ENCODE measurements at regions not wholly inside any gene's neighbourhood (a gene's known extent, or its start where the extent isn't known, plus 50 kb on each side); places are given as distances from the start of the nearest gene placed in this dataset.
"Not testable (repeated sequence)": the region's sequence is repeated elsewhere in the genome, so short reads cannot be mapped to it uniquely, and the experiment has no call there.

DNA sequence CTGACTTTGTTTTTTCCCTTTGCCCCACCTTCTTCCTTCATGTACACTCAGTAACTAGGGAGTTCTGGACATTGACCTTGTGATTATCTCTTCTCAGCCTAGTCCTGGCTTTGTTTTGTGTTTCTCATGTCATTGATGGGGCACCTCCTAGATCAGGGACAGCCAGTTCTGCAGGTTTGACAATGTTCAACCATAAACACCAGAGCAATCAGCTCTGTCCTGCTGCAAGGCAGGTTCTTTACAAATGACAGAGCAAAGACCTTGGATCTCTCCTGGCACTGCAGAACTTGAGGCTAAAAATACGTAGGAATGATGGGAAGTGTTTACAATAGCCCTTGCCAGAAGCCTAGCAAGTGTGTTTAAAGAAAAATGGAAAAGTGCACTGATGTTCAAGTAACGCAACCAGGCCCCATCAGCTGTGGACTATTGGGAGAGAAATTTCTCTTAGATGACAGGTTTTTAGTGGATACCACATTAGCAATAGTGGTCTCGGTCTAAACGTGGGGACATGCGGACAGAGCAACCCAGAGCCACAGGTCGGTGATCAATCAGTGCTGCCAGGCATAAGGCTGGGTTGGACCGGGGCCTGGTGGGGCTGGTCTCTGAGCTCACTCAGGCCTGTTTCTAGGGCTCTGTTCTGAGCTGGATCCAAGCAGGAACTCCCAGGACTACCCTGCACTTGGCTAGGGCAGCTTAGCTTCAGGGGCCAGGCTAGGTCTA lies 76.8 kb downstream of the SOWAHC start:
- no peak overlapping the region for H3K4me3 ChIP-seq (ENCODE audit: low read depth, low read length)
- H3K4me1 ChIP-seq, result no peaks in the 10 kb centered on the region
- H3K27me3 ChIP-seq, result no peaks in the 10 kb centered on the region
- no peaks in the 10 kb centered on the region for H3K9me3 ChIP-seq
- TF ChIP-seq, protein P1, sequence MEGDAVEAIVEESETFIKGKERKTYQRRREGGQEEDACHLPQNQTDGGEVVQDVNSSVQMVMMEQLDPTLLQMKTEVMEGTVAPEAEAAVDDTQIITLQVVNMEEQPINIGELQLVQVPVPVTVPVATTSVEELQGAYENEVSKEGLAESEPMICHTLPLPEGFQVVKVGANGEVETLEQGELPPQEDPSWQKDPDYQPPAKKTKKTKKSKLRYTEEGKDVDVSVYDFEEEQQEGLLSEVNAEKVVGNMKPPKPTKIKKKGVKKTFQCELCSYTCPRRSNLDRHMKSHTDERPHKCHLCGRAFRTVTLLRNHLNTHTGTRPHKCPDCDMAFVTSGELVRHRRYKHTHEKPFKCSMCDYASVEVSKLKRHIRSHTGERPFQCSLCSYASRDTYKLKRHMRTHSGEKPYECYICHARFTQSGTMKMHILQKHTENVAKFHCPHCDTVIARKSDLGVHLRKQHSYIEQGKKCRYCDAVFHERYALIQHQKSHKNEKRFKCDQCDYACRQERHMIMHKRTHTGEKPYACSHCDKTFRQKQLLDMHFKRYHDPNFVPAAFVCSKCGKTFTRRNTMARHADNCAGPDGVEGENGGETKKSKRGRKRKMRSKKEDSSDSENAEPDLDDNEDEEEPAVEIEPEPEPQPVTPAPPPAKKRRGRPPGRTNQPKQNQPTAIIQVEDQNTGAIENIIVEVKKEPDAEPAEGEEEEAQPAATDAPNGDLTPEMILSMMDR (IDR thresholded peaks at IDR 0.05; ENCODE audit: low read depth, low read length), result no peak
- no peak for DNase-seq
- no peaks in the 10 kb centered on the region for H3K36me3 ChIP-seq

DNA sequence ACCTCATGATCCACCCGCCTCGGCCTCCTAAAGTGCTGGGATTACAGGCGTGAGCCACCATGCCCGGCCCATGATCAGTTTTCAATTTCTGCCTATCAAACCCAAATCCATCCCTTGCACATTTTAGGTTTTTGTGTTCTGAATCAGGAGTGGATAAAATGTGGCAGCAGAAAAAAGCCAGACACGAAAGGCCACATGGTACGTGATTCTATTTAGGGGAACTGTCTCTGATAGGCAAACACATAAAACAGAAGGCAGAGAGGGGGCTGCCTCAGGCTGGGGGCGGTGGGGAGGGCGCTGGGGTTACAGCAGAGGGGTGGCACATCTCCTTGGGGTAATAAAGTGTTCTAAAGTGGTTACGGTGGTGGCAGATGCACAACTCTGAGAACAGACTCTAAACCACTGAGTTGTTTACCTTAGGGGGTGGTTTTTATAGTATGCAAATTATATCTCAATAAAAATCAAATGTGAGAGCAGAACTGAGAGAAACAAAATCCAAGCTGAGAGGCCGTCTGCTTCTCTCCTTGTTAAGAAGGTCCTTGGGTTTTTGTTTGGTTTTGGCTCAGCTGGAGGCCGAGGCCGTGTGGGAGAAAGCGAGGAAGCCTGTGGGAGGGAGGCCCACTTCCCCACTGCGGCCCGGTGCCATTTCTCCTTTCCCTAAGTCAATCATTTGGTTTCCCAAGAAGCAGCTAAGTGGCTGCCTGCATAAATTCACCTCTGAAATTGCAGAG lies 78.0 kb downstream of the SOWAHC start:
- Histone ChIP-seq H3K9me3 (no peaks in the 10 kb centered on the region), H3K4me1 (no peaks in the 10 kb centered on the region), H3K36me3 (no peaks in the 10 kb centered on the region), H3K27me3 (no peaks in the 10 kb centered on the region), H3K4me3 (ENCODE audit: low read depth, low read length) (no peak overlapping the region)
- DNase-seq, result no peak
- TF ChIP-seq, protein P1 (IDR thresholded peaks at IDR 0.05; ENCODE audit: low read depth, low read length), result no peak

- H3K9me3 ChIP-seq; H3K4me3 ChIP-seq (ENCODE audit: low read depth, low read length); H3K36me3 ChIP-seq; H3K27me3 ChIP-seq; H3K4me1 ChIP-seq; DNase-seq: not testable (repeated sequence)
Observed at GRCh38 chr2:109692831-109693230, 78.7 kb downstream of the SOWAHC start.

DNA sequence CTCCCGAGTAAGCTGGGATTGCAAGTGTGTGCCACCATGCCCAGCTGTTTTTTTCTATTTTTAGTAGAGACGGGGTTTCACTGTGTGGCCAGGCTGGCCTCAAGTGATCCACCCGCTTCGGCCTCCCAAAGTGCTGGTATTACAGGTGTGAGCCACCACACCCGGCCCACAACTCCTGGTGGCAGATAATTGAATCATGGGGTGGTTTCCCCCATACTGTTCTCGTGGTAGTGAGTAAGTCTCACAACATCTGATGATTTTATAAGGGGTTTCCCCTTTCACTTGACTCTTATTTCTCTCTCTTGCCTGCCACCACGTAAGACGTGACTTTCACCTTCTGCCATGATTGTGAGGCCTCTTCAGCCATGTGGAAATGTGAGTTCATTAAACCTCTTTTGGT lies 79.1 kb downstream of the SOWAHC start:
- H3K36me3 ChIP-seq; H3K9me3 ChIP-seq; H3K4me1 ChIP-seq; DNase-seq; H3K27me3 ChIP-seq; H3K4me3 ChIP-seq (ENCODE audit: low read depth, low read length): not testable (repeated sequence)

DNA sequence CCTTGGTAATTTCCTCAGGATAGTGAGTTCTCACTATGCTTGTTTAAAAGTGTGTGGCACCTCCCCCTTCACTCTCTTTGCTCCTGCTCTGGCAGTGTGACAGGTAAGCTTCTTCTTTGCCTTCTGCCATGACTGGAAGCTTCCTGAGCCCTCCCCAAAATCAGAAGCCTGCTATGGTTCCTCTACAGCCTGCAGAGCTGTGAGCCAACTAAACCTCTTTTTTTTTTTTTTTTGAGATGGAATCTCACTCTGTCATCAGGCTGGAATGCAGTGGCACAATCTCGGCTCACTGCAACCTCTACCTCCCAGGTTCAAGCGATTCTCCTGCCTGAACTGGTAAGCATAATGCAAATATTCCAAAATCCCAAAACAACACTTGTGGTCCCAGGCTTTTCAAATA lies 80.0 kb downstream of the SOWAHC start:
- DNase-seq, result no peak
- TF ChIP-seq, protein P1 (IDR thresholded peaks at IDR 0.05; ENCODE audit: low read depth, low read length), result no peak
- Histone ChIP-seq H3K36me3 (no peaks in the 10 kb centered on the region), H3K9me3 (no peaks in the 10 kb centered on the region), H3K27me3 (no peaks in the 10 kb centered on the region), H3K4me1 (no peaks in the 10 kb centered on the region), H3K4me3 (ENCODE audit: low read depth, low read length) (no peak overlapping the region)

DNA sequence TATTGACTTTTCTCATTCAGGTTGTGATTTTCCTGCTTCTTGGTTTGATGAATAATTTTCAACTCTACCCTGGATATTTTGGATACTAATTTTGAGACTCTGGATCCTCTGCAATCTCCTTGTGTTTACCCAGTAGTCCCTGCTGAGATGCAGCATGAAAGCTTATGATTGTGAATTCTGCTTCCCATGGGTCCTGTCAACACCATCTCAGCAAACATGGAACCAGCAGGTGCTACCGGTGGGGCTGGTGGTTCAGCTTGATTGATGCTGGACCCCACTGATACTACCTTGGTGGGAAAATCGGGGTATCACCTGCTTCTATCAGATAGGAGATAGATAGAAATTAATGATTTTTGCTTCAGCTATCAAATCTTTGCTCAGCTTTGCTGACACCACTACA lies 81.1 kb downstream of the SOWAHC start:
- Histone ChIP-seq H3K36me3 (no peaks in the 10 kb centered on the region), H3K27me3 (no peaks in the 10 kb centered on the region), H3K9me3 (no peaks in the 10 kb centered on the region), H3K4me3 (ENCODE audit: low read depth, low read length) (no peak overlapping the region), H3K4me1 (no peaks in the 10 kb centered on the region)
- DNase-seq, result no peak
- TF ChIP-seq, protein P1 (IDR thresholded peaks at IDR 0.05; ENCODE audit: low read depth, low read length), result no peak

DNA sequence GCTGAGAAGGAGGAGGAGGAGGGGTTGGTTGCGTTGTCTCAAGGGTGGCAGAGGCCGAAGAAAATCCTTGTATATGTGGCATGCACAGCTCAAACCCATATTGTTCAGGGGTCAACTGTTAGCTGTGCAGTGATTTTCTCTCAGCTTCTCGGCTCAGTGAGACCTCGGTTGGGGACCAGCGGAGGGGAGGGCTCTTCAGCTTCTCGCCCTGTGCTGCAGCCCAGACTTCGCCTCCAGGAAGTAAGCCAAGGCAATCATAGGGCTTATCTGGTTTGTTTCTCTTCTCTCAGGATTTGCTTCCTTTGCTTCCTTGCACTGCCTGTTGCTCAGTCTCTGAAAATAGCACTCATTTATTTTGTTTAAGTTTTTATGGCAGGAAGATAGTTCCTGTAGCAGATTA lies 85.5 kb downstream of the SOWAHC start:
- no peaks in the 10 kb centered on the region for H3K27me3 ChIP-seq
- H3K4me3 ChIP-seq (ENCODE audit: low read depth, low read length), result no peak overlapping the region
- TF ChIP-seq, protein P1 (IDR thresholded peaks at IDR 0.05; ENCODE audit: low read depth, low read length), result no peak
- DNase-seq, result no peak
- no peaks in the 10 kb centered on the region for H3K9me3 ChIP-seq
- H3K4me1 ChIP-seq, result no peaks in the 10 kb centered on the region
- H3K36me3 ChIP-seq, result no peaks in the 10 kb centered on the region

Measured in BE2C (cell line).